ENCODE measurements at regions not wholly inside any gene's neighbourhood (a gene's known extent, or its start where the extent isn't known, plus 50 kb on each side); places are given as distances from the start of the nearest gene placed in this dataset.

- no peak for DNase-seq
- H3K27ac Mint-ChIP-seq = no peak overlapping the region
- no peak overlapping the region for H3K4me3 Mint-ChIP-seq
- no peaks in the 10 kb centered on the region for H3K27me3 Mint-ChIP-seq (ENCODE audit: low read depth, poor library complexity)
- no peaks in the 10 kb centered on the region for H3K4me1 Mint-ChIP-seq
- H3K9me3 Mint-ChIP-seq = peaks cover 6% of the 10 kb centered on the region
- no peak for TF ChIP-seq CTCF (IDR thresholded peaks at IDR 0.05)
- H3K36me3 Mint-ChIP-seq (ENCODE audit: low read depth) = no peaks in the 10 kb centered on the region
These were observed 872.9 kb upstream of the PCDH10 start for GRCh38 chr4:132276185-132276584.

GRCh38 chr4:132276989-132277388 lies 872.1 kb upstream of the PCDH10 start:
- no peaks in the 10 kb centered on the region for H3K36me3 Mint-ChIP-seq (ENCODE audit: low read depth)
- peaks cover 6% of the 10 kb centered on the region for H3K9me3 Mint-ChIP-seq
- H3K4me1 Mint-ChIP-seq = no peaks in the 10 kb centered on the region
- TF ChIP-seq CTCF (IDR thresholded peaks at IDR 0.05) = no peak
- no peak overlapping the region for H3K4me3 Mint-ChIP-seq
- H3K27ac Mint-ChIP-seq = no peak overlapping the region
- no peak for DNase-seq
- no peaks in the 10 kb centered on the region for H3K27me3 Mint-ChIP-seq (ENCODE audit: low read depth, poor library complexity)

- TF ChIP-seq CTCF (IDR thresholded peaks at IDR 0.05) = no peak
- Mint-ChIP-seq H3K27me3 (ENCODE audit: low read depth, poor library complexity) (peaks cover 4% of the 10 kb centered on the region), H3K4me3 (no peak overlapping the region), H3K9me3 (peaks cover 20% of the 10 kb centered on the region), H3K27ac (no peak overlapping the region), H3K4me1 (no peaks in the 10 kb centered on the region), H3K36me3 (ENCODE audit: low read depth) (no peaks in the 10 kb centered on the region)
- DNase-seq = no peak
These were observed 867.4 kb upstream of the PCDH10 start for GRCh38 chr4:132281733-132282132.

GRCh38 chr4:132284910-132285426 lies 864.1 kb upstream of the PCDH10 start:
- Mint-ChIP-seq H3K27me3 (ENCODE audit: low read depth, poor library complexity) (peaks cover 4% of the 10 kb centered on the region), H3K36me3 (ENCODE audit: low read depth) (no peaks in the 10 kb centered on the region), H3K4me3 (no peak overlapping the region), H3K9me3 (peaks cover 18% of the 10 kb centered on the region), H3K4me1 (no peaks in the 10 kb centered on the region), H3K27ac (no peak overlapping the region)
- DNase-seq = no peak
- no peak for TF ChIP-seq CTCF (IDR thresholded peaks at IDR 0.05)

GRCh38 chr4:132297346-132297745 lies 851.7 kb upstream of the PCDH10 start:
- TF ChIP-seq CTCF (IDR thresholded peaks at IDR 0.05) = no peak
- Mint-ChIP-seq H3K27ac (no peak overlapping the region), H3K4me3 (no peak overlapping the region), H3K36me3 (ENCODE audit: low read depth) (no peaks in the 10 kb centered on the region), H3K9me3 (no peaks in the 10 kb centered on the region), H3K4me1 (peaks cover 4% of the 10 kb centered on the region), H3K27me3 (ENCODE audit: low read depth, poor library complexity) (no peaks in the 10 kb centered on the region)
- no peak for DNase-seq

- no peak for DNase-seq
- peaks cover 14% of the 10 kb centered on the region for H3K4me1 Mint-ChIP-seq
- no peak overlapping the region for H3K27ac Mint-ChIP-seq
- H3K9me3 Mint-ChIP-seq = no peaks in the 10 kb centered on the region
- H3K36me3 Mint-ChIP-seq (ENCODE audit: low read depth) = no peaks in the 10 kb centered on the region
- H3K27me3 Mint-ChIP-seq (ENCODE audit: low read depth, poor library complexity) = no peaks in the 10 kb centered on the region
- H3K4me3 Mint-ChIP-seq = no peak overlapping the region
- TF ChIP-seq CTCF (IDR thresholded peaks at IDR 0.05) = no peak
These were observed 849.3 kb upstream of the PCDH10 start for GRCh38 chr4:132299841-132300240.
